Keratinocyte (primary cell): ENCODE measurements at regions not wholly inside any gene's neighbourhood (a gene's known extent, or its start where the extent isn't known, plus 50 kb on each side); places are given as distances from the start of the nearest gene placed in this dataset.

Experiments used
- DNase-seq: peaks from one replicate; pipeline ENCODE4 v3.0.0-alpha.2; 2011; ENCODE audit warnings: low read depth, missing footprints, low spot score
- FAIRE-seq: peaks from 2 replicates; lab custom pipeline; 2011; peaks lifted over from hg19 to GRCh38; lab: Jason Lieb, UNC
- H2AFZ ChIP-seq: 2 replicates; pipeline ENCODE4 v1.6.0; 2012; ENCODE audit warnings: low read length, control low read depth, inconsistent platforms; ENCODE audit not compliant: control insufficient read depth
- H3K27ac ChIP-seq: 2 replicates; pipeline ENCODE4 v1.5.1; 2011; ENCODE audit warnings: low read length; ENCODE audit not compliant: control insufficient read depth, insufficient read depth
- H3K27me3 ChIP-seq: 3 replicates; pipeline ENCODE4 v1.6.0; 2011; ENCODE audit warnings: low read length; ENCODE audit not compliant: control insufficient read depth, insufficient read depth; ENCODE audit errors: extremely low read depth
- H3K36me3 ChIP-seq, 2 experiments: 2 replicates in 1 of 2; 3 replicates in 1 of 2; pipeline ENCODE4 v1.5.1; 2011; ENCODE audit warnings: low read length in 2 of 2, mild to moderate bottlenecking in 1 of 2; ENCODE audit not compliant: control insufficient read depth in 2 of 2, insufficient read depth in 2 of 2; ENCODE audit errors: extremely low read depth in 1 of 2
- H3K4me1 ChIP-seq: 3 replicates; pipeline ENCODE4 v1.5.1; 2011; ENCODE audit warnings: low read length; ENCODE audit not compliant: control insufficient read depth, insufficient read depth; ENCODE audit errors: extremely low read depth
- H3K4me2 ChIP-seq: 3 replicates; pipeline ENCODE4 v1.6.0; 2011; ENCODE audit warnings: low read depth, low read length; ENCODE audit not compliant: control insufficient read depth, insufficient read depth; ENCODE audit errors: extremely low read depth
- H3K4me3 ChIP-seq, 3 experiments: fragments of 200-600 bp in 1 of 3; sonication (generic) in 1 of 3; 2 replicates in 2 of 3; 3 replicates in 1 of 3; pipeline ENCODE4 v1.5.1; 2011 to 2016; ENCODE audit warnings: low read length in 3 of 3, mild to moderate bottlenecking in 3 of 3, control low read depth in 2 of 3, inconsistent platforms in 1 of 3, low read depth in 1 of 3, mixed read lengths in 1 of 3, mixed run types in 1 of 3, moderate library complexity in 1 of 3; ENCODE audit not compliant: control insufficient read depth in 2 of 3, insufficient read depth in 2 of 3; ENCODE audit errors: extremely low read depth in 1 of 3
- H3K79me2 ChIP-seq: 2 replicates; pipeline ENCODE4 v1.6.0; 2012; ENCODE audit warnings: low read length; ENCODE audit not compliant: control insufficient read depth, insufficient read depth
- H3K9ac ChIP-seq: 3 replicates; pipeline ENCODE4 v1.6.0; 2011; ENCODE audit warnings: low read length; ENCODE audit not compliant: control insufficient read depth, insufficient read depth; ENCODE audit errors: extremely low read depth
- H3K9me1 ChIP-seq: 3 replicates; pipeline ENCODE4 v1.6.0; 2011; ENCODE audit warnings: low read length; ENCODE audit not compliant: control insufficient read depth, insufficient read depth; ENCODE audit errors: extremely low read depth
- H3K9me3 ChIP-seq: 2 replicates; pipeline ENCODE4 v1.5.1; 2012; ENCODE audit warnings: low read depth, low read length; ENCODE audit not compliant: control insufficient read depth
- H4K20me1 ChIP-seq: 3 replicates; pipeline ENCODE4 v1.6.0; 2011; ENCODE audit warnings: low read length; ENCODE audit not compliant: control insufficient read depth, insufficient read depth; ENCODE audit errors: extremely low read depth
- CTCF ChIP-seq, 3 experiments: IDR thresholded peaks in 1 of 3; conservative IDR thresholded peaks in 1 of 3; optimal IDR thresholded peaks in 1 of 3; 2 replicates in 2 of 3; 3 replicates in 1 of 3; pipeline versions ENCODE3 to v1.5.1; 2011; ENCODE audit warnings: low read length in 3 of 3, mild to moderate bottlenecking in 3 of 3, moderate library complexity in 2 of 3, control low read depth in 1 of 3, inconsistent platforms in 1 of 3; ENCODE audit not compliant: insufficient read depth in 2 of 3; ENCODE audit errors: extremely low read depth in 1 of 3
- EZH2 ChIP-seq: IDR thresholded peaks from one replicate; pipeline ENCODE4 v1.6.1; 2012; ENCODE audit warnings: inconsistent platforms, mild to moderate bottlenecking, low read length, moderate library complexity
- dilution Hi-C: fragments of 300-500 bp; cut with MboI; formaldehyde crosslinking; loops from one replicate; pipeline ENCODE4 v1.7.0; 2020; ENCODE audit warnings: low sequenced_read_pairs; ENCODE audit not compliant: extremely low pct_ligation_motif_present

- FAIRE-seq = no peak
- DNase-seq = no peak
- Histone ChIP-seq H3K27ac (no peak overlapping the region), H3K36me3 (no peaks in the 10 kb centered on the region), H3K79me2 (no peaks in the 10 kb centered on the region), H3K4me1 (no peaks in the 10 kb centered on the region), H4K20me1 (no peaks in the 10 kb centered on the region), H3K4me3 (no peak overlapping the region), H3K27me3 (no peaks in the 10 kb centered on the region), H3K4me2 (no peak overlapping the region), H3K9me3 (no peaks in the 10 kb centered on the region), H3K9me1 (no peaks in the 10 kb centered on the region), H2AFZ (no peak overlapping the region), H3K9ac (no peak overlapping the region)
- TF ChIP-seq CTCF (optimal IDR thresholded peaks at IDR 0.05 in 1 of 3, IDR thresholded peaks at IDR 0.05 in 1 of 3, conservative IDR thresholded peaks at IDR 0.05 in 1 of 3; ENCODE audit: extremely low read depth in 1 of 3, insufficient read depth in 2 of 3, low read length in 3 of 3) = no peak
- TF ChIP-seq EZH2 = no peak
- dilution Hi-C loops = no loop called here
These were observed 126.8 kb upstream of the CPSF6 start for GRCh38 chr12:69112616-69113015.

DNA sequence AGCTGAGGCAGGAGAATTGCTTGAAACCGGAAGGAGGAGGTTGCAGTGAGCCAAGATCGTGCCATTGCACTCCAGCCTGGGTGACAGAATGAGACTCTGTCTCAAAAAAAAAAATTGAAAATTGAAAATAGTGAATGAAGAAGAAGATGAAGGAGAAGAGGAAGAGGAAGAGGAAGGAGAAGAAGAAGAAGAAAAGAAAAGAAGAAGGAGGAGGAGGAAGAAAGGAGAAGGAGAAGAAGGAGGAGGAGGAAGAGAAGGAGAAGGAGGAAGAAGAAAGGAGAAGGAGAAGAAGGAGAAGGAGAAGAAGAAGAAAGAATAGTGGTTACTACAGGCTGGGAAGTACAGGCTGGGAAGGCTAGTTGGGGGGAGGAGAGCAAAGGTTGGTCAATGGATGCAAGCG is 124.3 kb upstream of the CPSF6 start:
- Histone ChIP-seq H3K9me3 (no peaks in the 10 kb centered on the region), H4K20me1 (no peaks in the 10 kb centered on the region), H3K4me2 (no peak overlapping the region), H2AFZ (no peak overlapping the region), H3K9me1 (no peaks in the 10 kb centered on the region), H3K4me1 (no peaks in the 10 kb centered on the region), H3K4me3 (no peak overlapping the region), H3K27ac (no peak overlapping the region), H3K36me3 (no peaks in the 10 kb centered on the region), H3K9ac (no peak overlapping the region), H3K79me2 (no peaks in the 10 kb centered on the region), H3K27me3 (no peaks in the 10 kb centered on the region)
- dilution Hi-C loops = no loop called here
- DNase-seq = no peak
- no peak for FAIRE-seq
- no peak for TF ChIP-seq CTCF (optimal IDR thresholded peaks at IDR 0.05 in 1 of 3, IDR thresholded peaks at IDR 0.05 in 1 of 3, conservative IDR thresholded peaks at IDR 0.05 in 1 of 3; ENCODE audit: extremely low read depth in 1 of 3, insufficient read depth in 2 of 3, low read length in 3 of 3)
- no peak for TF ChIP-seq EZH2
